MM.1S (cell line): ENCODE measurements at regions not wholly inside any gene's neighbourhood (a gene's known extent, or its start where the extent isn't known, plus 50 kb on each side); places are given as distances from the start of the nearest gene placed in this dataset.

Experiments
- EZH2 ChIP-seq: fragments of 300-600 bp; sonication (generic); optimal IDR thresholded peaks from 2 replicates; pipeline ENCODE3; 2017; ENCODE audit warnings: low read depth, mild to moderate bottlenecking, antibody characterized with exemption, low read length, mixed read lengths
- EZH2phosphoT487 ChIP-seq: fragments of 300-600 bp; sonication (generic); IDR thresholded peaks from 2 replicates; pipeline ENCODE4 v1.6.1; 2018; ENCODE audit warnings: antibody characterized with exemption, low read length
- TF ChIP-seq, protein P1 (sequence below): fragments of 300-600 bp; sonication (generic); IDR thresholded peaks from 2 replicates; pipeline ENCODE4 v1.5.1; 2016; ENCODE audit warnings: antibody characterized with exemption, low read length, mixed read lengths

DNA sequence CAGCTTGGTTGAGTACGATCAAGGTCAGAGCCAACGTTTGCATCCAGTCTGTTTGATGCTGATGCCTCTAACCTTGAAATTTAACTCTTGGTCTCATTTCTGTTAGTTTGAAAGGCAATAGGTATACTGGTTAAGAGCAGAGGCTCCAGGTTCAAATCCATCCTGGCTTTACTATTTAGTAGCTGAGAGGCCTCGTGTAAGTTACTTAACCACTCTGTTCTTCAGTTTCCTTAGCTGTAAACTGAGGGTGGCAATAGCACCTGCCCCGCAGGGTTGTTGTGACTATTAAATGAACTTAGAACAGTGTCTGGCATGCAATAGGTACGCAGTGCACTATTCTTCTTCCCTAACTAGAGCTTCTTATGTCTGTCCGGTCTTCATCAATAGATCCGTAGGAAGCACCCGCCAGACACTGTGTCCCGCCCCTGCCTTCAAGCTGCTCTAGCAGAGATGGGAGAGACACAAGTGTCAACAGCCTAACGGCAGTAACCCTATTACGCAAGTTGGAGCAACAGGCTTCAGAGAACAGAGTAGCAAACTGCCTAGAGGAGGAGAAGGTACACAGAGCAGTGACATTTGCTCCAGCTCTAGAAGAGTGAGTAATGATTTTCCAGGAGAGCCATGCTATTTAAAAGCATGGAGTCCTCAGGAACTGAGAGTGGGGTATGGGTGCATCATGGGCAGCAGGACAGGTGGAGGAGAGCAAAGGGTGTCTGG is 62.7 kb upstream of the ST3GAL5 start:
- TF ChIP-seq, protein P1, sequence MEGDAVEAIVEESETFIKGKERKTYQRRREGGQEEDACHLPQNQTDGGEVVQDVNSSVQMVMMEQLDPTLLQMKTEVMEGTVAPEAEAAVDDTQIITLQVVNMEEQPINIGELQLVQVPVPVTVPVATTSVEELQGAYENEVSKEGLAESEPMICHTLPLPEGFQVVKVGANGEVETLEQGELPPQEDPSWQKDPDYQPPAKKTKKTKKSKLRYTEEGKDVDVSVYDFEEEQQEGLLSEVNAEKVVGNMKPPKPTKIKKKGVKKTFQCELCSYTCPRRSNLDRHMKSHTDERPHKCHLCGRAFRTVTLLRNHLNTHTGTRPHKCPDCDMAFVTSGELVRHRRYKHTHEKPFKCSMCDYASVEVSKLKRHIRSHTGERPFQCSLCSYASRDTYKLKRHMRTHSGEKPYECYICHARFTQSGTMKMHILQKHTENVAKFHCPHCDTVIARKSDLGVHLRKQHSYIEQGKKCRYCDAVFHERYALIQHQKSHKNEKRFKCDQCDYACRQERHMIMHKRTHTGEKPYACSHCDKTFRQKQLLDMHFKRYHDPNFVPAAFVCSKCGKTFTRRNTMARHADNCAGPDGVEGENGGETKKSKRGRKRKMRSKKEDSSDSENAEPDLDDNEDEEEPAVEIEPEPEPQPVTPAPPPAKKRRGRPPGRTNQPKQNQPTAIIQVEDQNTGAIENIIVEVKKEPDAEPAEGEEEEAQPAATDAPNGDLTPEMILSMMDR: no peak
- TF ChIP-seq EZH2 (no peak), EZH2phosphoT487 (no peak)
